GM18868 (cell line): ENCODE measurements at regions not wholly inside any gene's neighbourhood (a gene's known extent, or its start where the extent isn't known, plus 50 kb on each side); places are given as distances from the start of the nearest gene placed in this dataset.

Experiments
- ATAC-seq: cut with Tn5 transposase; IDR thresholded peaks from one replicate; pipeline ENCODE4 v1.9.1; 2021; ENCODE audit warnings: mild to moderate bottlenecking, moderate library complexity; ENCODE audit not compliant: unreplicated experiment

GRCh38 chr3:64863226-64864212, 175.7 kb upstream of the ADAMTS9 start:
- ATAC-seq = no peak

GRCh38 chr3:64861684-64862083, 173.9 kb upstream of the ADAMTS9 start:
- no peak for ATAC-seq

GRCh38 chr3:64860536-64860870, 172.7 kb upstream of the ADAMTS9 start:
- ATAC-seq = no peak

GRCh38 chr3:64859625-64860535, 172.1 kb upstream of the ADAMTS9 start:
- no peak for ATAC-seq

- ATAC-seq = no peak
Measured at GRCh38 chr3:64856977-64857516, 169.2 kb upstream of the ADAMTS9 start.

- ATAC-seq = no peak
Measured at GRCh38 chr3:64856106-64856505, 168.3 kb upstream of the ADAMTS9 start.

DNA sequence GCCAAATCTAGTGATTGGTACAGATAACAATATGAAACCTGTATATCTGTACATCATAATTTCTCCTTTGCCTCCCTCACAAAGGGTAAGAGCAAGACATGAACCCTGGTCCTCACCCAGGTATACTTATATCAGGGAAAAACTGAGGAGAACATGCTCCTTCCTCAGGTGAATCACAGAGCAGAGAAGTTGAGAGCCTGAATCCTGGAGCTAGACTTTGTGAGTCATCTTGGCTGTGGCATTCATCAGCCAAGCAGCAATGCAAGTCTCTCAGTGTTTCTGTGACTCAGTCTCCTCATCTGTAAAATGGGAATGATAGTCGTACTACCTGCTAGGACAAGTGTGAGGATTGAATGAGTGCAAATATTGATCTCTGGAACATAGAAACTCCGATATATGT, 165.7 kb upstream of the ADAMTS9 start:
- ATAC-seq = no peak

DNA sequence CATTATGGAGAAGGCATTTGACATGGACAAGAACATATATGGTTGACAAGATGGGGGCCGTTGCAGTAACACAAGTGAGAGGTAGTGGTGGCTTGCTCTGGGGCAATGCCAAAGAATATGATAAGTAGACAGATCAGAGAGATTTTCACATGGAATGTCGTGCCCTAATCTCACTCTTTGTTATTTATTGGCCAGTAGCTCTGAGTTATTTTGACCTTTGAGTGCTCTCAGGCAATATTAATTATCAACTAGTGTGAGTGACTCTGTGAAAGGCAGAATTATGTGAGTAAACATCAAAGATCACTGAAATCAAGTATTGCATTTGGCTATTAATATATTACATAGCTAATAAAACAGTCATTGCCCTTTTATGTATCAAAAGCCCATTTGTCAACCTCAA, 164.9 kb upstream of the ADAMTS9 start:
- no peak for ATAC-seq

- ATAC-seq = no peak
Measured at GRCh38 chr3:64848822-64849221, 161.0 kb upstream of the ADAMTS9 start.

DNA sequence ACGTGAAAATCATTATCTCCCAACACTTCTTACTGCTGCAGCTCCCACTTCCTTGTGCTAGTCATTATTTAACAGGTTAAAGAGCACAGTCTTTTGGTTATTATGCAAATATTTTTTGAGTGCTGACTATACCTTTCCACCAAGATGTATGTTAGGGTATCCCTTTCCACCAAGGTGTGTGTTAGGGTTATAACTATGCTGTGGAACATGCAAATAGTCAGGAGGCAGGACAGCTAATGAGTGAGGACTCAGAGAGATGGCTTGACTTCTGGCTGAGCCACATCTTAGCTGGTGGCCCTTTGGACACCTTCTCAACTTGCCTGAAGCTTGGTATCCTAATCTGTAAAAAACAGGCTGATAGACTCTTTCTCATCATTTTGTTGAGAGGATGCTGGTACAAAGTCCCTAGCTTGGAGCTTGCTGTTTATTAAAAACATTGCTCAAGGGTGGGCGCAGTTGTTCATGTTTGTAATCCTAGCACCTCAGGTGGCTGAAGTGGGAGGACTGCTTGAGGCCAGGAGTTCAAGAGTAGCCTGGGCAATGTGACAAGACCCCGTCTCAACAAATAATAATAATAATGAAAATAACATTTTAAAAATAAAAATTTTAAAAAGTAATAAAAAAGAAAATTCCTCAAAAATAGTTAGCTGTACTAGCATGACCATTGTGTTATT, 160.5 kb upstream of the ADAMTS9 start:
- no peak for ATAC-seq

- no peak for ATAC-seq
Measured at GRCh38 chr3:64844558-64844957, 156.8 kb upstream of the ADAMTS9 start.

DNA sequence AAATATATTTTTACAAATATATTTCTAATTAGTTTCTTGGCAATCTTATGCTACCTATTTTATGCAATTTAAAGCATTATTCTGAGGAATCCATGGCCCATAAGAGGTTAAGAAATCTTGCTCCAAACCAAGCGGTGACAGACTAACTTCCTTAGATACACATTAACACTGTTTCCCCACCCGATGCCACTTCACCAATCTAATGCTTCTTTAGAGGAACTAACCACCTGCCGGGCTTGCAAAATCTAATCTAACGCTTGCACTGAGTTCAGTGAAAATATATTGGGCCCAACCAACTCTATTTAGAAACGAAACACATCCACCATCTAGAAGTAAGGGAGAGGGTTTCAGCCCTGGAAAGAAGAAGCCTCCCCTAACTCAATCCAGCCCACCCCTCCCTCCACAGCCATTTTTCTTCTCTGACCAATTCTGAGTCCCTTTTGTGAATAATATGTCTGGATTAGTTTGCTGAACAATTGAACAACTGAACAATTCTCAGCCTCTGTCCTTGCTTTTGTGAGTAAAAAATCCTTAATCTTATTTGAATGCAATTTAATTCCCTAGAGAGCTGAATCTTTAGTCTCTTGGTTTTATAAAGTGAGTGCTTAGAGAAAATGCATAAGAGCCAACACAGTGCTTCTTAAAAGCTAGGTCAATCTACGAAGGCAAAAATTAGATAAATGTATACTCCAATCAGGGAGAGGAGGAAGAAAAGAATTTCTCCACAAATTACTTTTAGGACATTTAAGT, 150.4 kb upstream of the ADAMTS9 start:
- no peak for ATAC-seq

DNA sequence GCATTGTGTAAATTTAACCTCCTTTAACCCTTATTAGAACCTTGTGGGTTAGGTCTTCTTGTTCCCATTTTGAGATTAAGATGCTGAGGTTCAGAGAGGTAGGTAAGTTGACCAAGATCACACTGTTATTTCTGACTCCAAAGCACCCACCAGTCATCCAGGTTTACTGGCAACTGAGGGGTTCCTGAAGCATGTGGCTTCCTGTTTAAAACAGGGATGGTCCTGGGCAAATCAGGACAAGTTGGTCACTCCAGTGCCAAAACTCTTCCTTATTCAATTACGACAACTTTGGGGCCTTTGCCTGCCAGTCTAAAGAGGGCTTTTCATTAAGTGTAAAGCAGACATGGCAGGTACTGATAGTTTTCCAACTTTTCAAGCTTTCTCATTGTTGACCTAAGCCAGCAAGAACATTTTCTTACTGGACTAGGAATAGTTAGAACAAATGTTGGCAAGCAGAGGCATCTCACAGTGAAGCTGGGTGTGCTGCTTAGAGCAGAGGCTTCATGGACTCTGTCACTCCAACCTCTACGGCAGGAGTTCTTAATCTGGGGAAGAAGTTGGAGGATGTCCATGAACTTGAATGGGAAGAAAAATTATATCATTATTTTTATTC, 149.4 kb upstream of the ADAMTS9 start:
- ATAC-seq = no peak

GRCh38 chr3:64836097-64836496, 148.3 kb upstream of the ADAMTS9 start:
- ATAC-seq = no peak

DNA sequence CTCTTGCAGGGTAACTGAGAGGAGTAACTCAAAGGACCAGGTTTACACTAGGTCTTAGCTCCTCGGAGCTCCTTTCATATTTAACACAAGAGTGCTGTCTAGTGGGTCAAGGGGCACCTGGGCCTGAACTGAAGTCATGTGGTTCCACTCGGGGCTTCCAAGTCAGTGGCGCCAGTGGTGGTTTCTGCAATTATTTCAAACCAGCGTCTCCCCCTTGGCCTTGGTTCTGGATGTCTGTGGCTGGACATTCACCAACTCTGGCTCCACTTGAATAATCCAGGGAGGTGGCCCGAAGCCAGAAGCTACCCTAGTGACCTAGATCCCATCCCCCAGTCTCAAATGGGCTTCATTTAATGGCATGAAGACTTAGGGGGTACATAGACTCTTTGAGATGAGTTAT, 144.3 kb upstream of the ADAMTS9 start:
- ATAC-seq = no peak

- no peak for ATAC-seq
Measured at GRCh38 chr3:64830681-64831080, 142.9 kb upstream of the ADAMTS9 start.

DNA sequence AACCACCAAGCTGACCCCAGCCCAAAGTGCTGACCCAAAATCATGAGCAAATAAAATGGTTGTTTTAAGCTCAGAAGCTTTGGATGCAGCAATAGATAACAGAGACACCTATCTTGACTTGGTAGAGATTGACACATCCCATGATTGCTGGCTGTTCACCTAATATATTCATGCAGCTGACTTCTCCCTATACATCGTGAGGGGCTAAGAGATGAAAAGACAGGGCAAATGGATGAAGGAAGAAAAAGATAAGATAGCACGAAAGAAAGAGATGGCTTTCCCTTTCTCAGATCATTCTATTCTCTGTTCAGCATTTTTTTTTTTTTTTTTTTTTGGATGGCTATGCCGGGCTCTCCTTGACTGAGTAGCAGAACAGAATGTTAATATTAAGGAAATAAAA, 141.5 kb upstream of the ADAMTS9 start:
- no peak for ATAC-seq

DNA sequence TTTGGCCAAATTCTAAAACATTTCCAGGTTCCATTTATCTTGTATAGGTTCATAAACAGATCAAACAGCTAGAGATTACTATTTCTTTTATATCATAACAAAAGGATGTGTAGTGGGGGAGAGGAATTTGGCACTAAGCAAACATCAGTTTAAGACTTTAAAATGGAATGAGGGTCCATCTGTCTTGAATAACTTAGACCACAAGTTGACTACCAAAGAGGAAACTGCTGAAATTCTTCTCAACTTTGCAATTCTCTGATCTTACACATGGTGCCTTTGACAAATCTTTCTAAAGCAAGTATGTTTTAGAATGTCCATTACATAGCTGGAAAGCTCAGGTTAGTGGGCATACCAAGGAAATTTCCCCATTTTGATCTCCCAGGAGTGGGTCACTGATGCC, 140.5 kb upstream of the ADAMTS9 start:
- no peak for ATAC-seq

- no peak for ATAC-seq
Measured at GRCh38 chr3:64827431-64827830, 139.6 kb upstream of the ADAMTS9 start.

DNA sequence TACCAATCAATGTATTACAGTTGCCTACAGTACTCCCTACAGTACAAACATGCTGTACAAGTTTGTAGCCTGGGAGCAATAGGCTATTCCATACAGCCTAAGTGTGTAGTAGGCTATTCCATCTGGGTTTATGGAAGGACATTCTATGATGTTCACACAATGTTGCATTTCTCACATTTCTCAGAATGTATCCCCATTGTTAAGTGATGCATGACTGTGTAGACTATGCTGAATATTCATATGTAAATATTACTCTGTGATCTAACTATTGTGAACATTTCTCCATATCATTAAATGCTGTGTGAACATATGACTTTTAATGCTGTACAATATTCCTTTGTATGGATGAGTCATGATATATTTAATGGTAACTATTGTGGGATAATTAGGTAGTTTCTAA, 139.2 kb upstream of the ADAMTS9 start:
- no peak for ATAC-seq
